ENCODE measurements at regions not wholly inside any gene's neighbourhood (a gene's known extent, or its start where the extent isn't known, plus 50 kb on each side); places are given as distances from the start of the nearest gene placed in this dataset.

GRCh38 chr7:57363321-57363720 is 86.7 kb upstream of the ZNF716 start (continued):
- TF ChIP-seq CHD7 (IDR thresholded peaks at IDR 0.05; ENCODE audit: insufficient replicate concordance, low read length) (no peak), TBP (IDR thresholded peaks at IDR 0.05; ENCODE audit: low read depth, low read length) (no peak), HDAC6 (IDR thresholded peaks at IDR 0.05; ENCODE audit: low read depth, low read length) (no peak), ATF3 (IDR thresholded peaks at IDR 0.05; ENCODE audit: insufficient read depth, low read depth, low read length) (no peak), SRF (IDR thresholded peaks at IDR 0.05; ENCODE audit: low read depth, low read length) (no peak), FOSL1 (IDR thresholded peaks at IDR 0.05; ENCODE audit: insufficient read depth, low read depth, low read length) (no peak), CHD1 (IDR thresholded peaks at IDR 0.05; ENCODE audit: low read depth, low read length) (no peak), SP1 (IDR thresholded peaks at IDR 0.05; ENCODE audit: low read depth, low read length) (no peak), EZH2 (IDR thresholded peaks at IDR 0.05; ENCODE audit: low read depth, low read length, severe bottlenecking) (no peak)

All from H1 (cell line).